ENCODE measurements at regions not wholly inside any gene's neighbourhood (a gene's known extent, or its start where the extent isn't known, plus 50 kb on each side); places are given as distances from the start of the nearest gene placed in this dataset.

- DNase-seq, result no peak
Measured at GRCh38 chr6:137737836-137738596, 129.0 kb upstream of the TNFAIP3 start.

DNA sequence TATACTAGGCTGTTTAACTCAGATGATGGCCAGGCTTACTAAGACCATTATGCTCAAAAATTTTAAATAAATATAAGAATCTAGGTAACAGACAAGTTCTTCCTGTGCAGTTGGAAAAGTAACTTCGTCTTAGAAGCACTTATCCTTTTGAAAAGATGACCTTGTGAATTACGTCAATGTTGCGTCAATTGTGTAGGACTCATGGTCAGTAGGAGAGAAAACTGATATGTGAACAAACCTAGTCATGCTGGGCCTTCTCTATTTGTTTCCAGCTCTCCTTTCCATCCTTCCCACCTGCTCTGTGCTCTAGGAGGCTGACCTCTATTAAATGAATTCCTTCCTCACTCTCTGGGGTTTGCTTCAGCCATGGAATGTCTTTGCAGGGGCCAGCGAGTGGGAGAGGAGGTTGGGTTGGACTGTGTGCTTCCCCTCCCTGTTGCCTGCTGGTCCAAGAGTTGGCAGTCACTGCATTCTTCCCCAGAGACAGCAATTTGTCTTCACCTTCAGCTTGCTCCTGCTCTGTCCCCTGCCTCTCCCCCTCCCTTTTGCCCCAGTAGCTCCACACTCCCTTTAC lies 128.0 kb upstream of the TNFAIP3 start:
- no peak for DNase-seq

- no peak for DNase-seq
Measured at GRCh38 chr6:137739544-137739943, 127.5 kb upstream of the TNFAIP3 start.

DNA sequence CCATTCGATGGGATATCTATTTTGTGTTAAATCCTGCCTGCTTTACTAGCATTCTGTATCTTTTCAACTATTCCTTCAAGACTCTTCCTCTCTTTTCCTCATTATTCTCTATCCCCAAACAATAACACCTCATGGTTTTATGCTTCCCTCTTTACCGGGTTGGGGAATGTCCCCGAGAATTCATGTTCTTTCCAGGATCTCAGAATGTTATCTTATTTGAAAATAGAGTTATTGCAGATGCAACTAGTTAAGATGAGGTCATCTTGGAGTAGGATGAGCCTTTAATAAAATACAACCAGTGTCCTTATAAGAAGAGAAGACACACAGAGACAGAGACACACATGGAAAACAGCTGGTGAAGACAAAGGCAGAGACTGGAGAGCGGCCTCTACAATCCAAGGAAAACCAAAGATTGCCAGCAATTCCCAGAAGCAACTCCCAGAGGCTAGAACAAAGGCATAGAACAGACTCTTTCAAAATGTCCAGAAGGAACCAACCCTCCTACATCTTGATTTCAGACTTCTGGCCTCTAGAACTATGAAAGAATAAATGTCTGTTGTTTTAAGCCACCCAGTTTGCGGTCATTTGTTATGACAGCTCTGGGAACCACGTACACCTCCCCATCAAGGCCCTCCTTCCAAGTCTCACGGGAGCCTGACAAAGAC lies 126.8 kb upstream of the TNFAIP3 start:
- no peak for DNase-seq

GRCh38 chr6:137740967-137741761 lies 125.9 kb upstream of the TNFAIP3 start:
- no peak for DNase-seq

- DNase-seq, result no peak
Measured at GRCh38 chr6:137743493-137743892, 123.6 kb upstream of the TNFAIP3 start.

DNA sequence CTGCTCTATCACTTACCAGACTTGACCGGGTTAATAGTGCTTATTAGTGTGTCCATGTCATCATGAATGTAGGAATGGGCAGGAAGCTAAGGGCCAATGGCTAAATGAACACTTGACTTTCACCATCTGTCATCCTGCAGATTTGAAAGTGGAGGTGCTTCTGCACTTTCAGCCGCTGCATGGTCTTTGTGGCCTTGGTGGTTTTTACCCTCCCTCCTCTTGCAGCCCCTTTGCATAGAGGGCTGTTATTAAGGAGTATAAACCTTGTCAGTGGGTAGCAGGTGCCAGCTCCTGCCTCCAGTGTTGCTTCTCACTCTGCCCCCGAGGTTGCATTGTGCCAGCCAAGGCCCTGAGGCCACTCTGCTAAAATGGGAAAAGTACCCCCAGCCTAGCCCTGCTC lies 122.2 kb upstream of the TNFAIP3 start:
- DNase-seq, result no peak

DNA sequence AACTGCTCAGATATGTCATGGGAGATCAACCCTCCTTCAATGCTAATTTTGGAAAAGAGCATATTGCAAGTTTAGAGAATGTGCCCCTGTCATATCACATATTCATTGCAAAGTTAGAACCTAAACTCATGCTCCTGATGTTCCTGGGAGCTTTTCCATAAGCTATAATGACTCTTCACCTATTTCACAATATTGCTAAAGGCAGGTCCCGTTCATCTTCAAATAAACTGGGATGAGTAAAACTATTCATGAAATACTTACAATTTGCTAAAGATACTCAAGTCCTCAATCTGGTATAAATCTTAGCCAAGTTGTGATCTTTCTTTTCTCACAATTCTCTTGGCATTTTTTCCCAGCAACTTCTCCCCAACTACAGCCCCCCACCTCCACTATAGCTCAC lies 121.7 kb upstream of the TNFAIP3 start:
- DNase-seq, result no peak

GRCh38 chr6:137746264-137746663 lies 120.8 kb upstream of the TNFAIP3 start:
- no peak for DNase-seq

- no peak for DNase-seq
Measured at GRCh38 chr6:137749696-137750211, 117.3 kb upstream of the TNFAIP3 start.

DNA sequence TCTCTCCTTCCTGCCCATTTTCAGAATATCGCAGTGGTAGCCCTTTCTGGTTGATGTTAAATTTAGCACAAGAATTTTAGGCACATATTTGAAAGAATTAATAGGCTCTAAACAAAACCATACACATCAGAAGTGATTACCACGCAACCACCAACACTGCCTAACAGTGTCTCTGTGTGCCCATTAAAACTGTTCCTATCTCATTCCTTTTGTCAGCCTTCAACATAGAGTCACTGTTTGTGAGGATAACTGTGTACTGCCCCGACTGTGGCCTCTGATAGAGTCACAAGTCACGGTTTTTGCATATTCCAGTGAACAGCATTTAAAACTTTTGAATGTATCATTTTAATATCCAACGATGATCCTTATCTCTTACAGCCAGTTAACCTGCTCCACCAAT lies 116.8 kb upstream of the TNFAIP3 start:
- DNase-seq, result no peak

- no peak for DNase-seq
Measured at GRCh38 chr6:137751768-137752560, 115.1 kb upstream of the TNFAIP3 start.

GRCh38 chr6:137754366-137754765 lies 112.7 kb upstream of the TNFAIP3 start:
- no peak for DNase-seq

DNA sequence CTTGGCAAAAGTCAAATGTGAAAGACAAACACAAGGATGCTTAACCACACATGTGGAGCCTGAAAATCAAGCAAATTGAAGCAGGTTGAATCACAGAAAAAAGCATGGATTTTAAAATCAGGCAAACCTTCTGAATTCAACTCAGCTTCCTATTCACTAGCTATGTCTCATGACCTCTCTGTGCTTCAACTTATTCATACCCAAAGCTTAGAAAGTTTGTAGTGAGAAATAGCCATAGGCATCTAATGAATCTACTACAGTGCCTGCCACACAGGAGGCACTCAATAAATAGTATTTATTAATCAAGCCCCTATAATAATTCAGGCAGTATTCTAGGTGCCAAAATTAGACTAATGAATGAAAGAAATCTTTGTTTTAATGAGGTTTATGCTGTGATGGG lies 112.2 kb upstream of the TNFAIP3 start:
- DNase-seq, result no peak

GRCh38 chr6:137755284-137755683 lies 111.8 kb upstream of the TNFAIP3 start:
- no peak for DNase-seq

DNA sequence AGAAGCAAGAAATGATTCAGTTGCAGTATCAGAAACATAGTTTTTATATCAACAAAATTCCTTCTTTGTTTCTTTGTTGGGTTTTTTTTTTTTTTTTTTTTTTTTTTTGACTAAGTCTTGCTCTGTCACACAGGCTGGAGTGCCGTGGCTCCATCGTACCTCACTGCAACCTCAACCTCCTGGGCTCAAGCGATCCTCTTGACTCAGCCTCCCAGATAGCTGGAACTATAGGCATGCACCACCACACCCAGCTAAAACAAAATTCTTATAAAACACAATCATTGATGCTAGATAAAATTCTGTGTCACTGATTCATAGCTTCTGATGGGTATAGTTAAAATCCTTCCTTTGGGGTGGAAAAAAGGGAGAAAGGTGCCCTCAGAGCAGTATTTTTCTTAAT lies 110.3 kb upstream of the TNFAIP3 start:
- DNase-seq, result no peak

DNA sequence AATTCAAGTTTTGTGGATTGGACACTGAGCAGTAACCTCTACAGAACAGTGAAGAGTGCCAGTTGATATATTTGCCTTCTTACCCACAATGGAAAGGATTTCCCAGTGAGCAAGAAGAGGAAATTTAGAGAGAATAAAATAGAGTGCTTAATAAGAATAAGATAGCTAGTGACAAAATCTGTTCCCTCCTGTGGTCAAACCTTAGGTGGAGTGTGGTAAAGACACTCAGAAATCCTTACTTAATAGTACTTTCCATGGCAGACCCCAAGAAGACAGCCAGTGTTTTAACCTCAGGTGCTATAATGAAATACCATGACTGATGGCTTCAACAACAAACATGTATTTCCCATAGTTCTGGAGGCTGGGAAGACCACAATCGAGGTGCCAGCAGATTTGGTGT lies 108.4 kb upstream of the TNFAIP3 start:
- DNase-seq, result no peak

GRCh38 chr6:137759624-137760023 lies 107.4 kb upstream of the TNFAIP3 start:
- no peak for DNase-seq

DNA sequence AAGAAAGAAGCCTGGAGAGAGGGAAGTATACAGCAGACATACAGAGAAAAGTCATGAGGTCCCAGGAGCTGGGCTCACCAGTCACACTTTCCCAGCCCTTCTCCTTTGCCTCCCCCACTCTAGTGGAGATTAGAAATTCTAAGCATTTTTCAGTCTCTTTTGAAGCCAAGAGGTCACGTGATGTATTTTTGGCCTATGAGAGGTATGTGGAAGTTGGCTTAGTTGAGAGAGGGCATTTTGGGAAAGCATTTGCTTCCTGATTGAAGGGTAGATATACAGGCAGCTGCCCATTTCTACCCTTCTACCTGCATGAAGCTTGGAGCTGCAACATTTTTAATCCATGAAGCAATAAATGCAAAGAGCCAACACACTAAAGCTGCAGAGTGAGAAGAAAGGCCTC lies 106.0 kb upstream of the TNFAIP3 start:
- no peak for DNase-seq

DNA sequence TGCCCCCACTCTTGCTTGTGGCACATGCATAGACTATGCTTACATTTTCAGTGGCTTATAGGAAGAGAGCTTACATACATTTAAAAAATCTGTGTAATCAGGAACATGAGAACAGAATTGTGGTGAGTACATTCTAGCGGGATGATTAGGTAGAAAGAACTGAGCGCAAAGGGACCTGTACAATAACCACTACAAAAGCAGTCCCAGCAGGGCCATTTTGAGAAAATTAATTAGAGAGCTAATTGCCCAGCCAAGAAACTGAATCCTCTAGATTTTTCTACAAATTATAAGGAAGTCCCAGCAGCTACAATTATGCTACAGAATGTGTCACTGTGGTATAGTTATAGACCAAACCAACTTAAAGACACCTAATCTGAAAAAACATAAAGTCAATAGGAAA lies 105.6 kb upstream of the TNFAIP3 start:
- no peak for DNase-seq

GRCh38 chr6:137762168-137763090 lies 104.6 kb upstream of the TNFAIP3 start:
- no peak for DNase-seq
